Fibroblast of lung (primary cell): ENCODE measurements at regions not wholly inside any gene's neighbourhood (a gene's known extent, or its start where the extent isn't known, plus 50 kb on each side); places are given as distances from the start of the nearest gene placed in this dataset.

Source experiments
- EZH2 ChIP-seq: IDR thresholded peaks from 2 replicates; pipeline ENCODE4 v1.5.1; 2012; ENCODE audit warnings: low read length, control low read depth, mild to moderate bottlenecking; ENCODE audit errors: missing control alignments
- TF ChIP-seq, protein P1 (sequence below), 2 donors: IDR thresholded peaks in 1 of 2; conservative IDR thresholded peaks in 1 of 2; 1 replicate in 1 of 2; 2 replicates in 1 of 2; pipeline ENCODE4 v1.5.1; 2011 to 2012; ENCODE audit warnings: low read length in 2 of 2, control low read depth in 1 of 2, inconsistent platforms in 1 of 2, low read depth in 1 of 2, mild to moderate bottlenecking in 1 of 2

DNA sequence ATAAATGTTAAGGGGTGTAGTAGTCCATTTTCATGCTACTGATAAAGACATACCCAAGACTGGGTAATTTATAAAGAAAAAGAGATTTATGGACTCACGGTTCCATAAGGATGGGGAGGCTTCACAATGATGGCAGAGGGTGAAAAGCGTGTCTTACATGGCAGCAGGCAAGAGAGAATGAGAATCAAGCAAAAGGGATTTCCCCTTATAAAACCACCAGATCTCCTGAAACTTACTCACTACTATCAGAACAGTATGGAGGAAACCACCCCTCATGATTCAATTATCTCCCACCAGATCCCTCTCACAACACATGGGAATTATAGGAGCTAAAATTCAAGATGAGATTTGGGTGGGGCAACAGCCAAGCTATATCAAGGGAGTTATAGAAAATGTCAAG is 329.2 kb downstream of the DTHD1 start:
- TF ChIP-seq, protein P1, sequence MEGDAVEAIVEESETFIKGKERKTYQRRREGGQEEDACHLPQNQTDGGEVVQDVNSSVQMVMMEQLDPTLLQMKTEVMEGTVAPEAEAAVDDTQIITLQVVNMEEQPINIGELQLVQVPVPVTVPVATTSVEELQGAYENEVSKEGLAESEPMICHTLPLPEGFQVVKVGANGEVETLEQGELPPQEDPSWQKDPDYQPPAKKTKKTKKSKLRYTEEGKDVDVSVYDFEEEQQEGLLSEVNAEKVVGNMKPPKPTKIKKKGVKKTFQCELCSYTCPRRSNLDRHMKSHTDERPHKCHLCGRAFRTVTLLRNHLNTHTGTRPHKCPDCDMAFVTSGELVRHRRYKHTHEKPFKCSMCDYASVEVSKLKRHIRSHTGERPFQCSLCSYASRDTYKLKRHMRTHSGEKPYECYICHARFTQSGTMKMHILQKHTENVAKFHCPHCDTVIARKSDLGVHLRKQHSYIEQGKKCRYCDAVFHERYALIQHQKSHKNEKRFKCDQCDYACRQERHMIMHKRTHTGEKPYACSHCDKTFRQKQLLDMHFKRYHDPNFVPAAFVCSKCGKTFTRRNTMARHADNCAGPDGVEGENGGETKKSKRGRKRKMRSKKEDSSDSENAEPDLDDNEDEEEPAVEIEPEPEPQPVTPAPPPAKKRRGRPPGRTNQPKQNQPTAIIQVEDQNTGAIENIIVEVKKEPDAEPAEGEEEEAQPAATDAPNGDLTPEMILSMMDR (conservative IDR thresholded peaks at IDR 0.05 in 1 of 2, IDR thresholded peaks at IDR 0.05 in 1 of 2; ENCODE audit: low read depth in 1 of 2, low read length in 2 of 2): no peak
- TF ChIP-seq EZH2: no peak
